GM23338 (cell line): ENCODE measurements at regions not wholly inside any gene's neighbourhood (a gene's known extent, or its start where the extent isn't known, plus 50 kb on each side); places are given as distances from the start of the nearest gene placed in this dataset.

Source experiments
- ATAC-seq: fragments of 200-7000 bp; cut with Tn5 transposase; 3 replicates; pipeline ENCODE4 v1.9.1; 2020
- DNase-seq: peaks from one replicate; pipeline ENCODE4 v3.0.0-alpha.2; 2015; ENCODE audit warnings: low spot score
- H2AFZ ChIP-seq: fragments of 200-600 bp; sonication (generic); 2 replicates; pipeline ENCODE4 v1.8.0; 2016; ENCODE audit warnings: antibody characterized with exemption, mild to moderate bottlenecking, moderate library complexity
- H3F3A ChIP-seq: fragments of 200-600 bp; sonication (generic); replicated peaks from 2 replicates; pipeline ENCODE4 v1.8.0; 2017; ENCODE audit warnings: antibody characterized with exemption, mixed run types, low read depth
- H3K27ac ChIP-seq: fragments of 200-600 bp; sonication (generic); 2 replicates; pipeline ENCODE4 v1.6.1; 2016; ENCODE audit warnings: low read depth
- H3K27me3 ChIP-seq: fragments of 200-600 bp; sonication (generic); 2 replicates; pipeline ENCODE4 v1.8.0; 2016; ENCODE audit warnings: mild to moderate bottlenecking, mixed run types, moderate library complexity; ENCODE audit not compliant: insufficient read depth
- H3K36me3 ChIP-seq: fragments of 200-600 bp; sonication (generic); 2 replicates; pipeline ENCODE4 v1.8.0; 2016; ENCODE audit warnings: mild to moderate bottlenecking; ENCODE audit not compliant: insufficient read depth
- H3K4me1 ChIP-seq: fragments of 200-600 bp; sonication (generic); 2 replicates; pipeline ENCODE4 v1.8.0; 2016; ENCODE audit warnings: mild to moderate bottlenecking, moderate library complexity; ENCODE audit not compliant: insufficient read depth
- H3K4me2 ChIP-seq: fragments of 200-600 bp; sonication (generic); 2 replicates; pipeline ENCODE4 v1.7.1; 2017; ENCODE audit warnings: mixed run types
- H3K4me3 ChIP-seq: fragments of 200-600 bp; sonication (generic); 2 replicates; pipeline ENCODE4 v1.6.1; 2016; ENCODE audit warnings: mixed run types
- H3K79me2 ChIP-seq: fragments of 200-600 bp; sonication (generic); replicated peaks from 2 replicates; pipeline ENCODE4 v1.8.0; 2017; ENCODE audit warnings: mild to moderate bottlenecking; ENCODE audit not compliant: insufficient read depth
- H3K9me2 ChIP-seq: fragments of 200-600 bp; sonication (generic); 2 replicates; pipeline ENCODE4 v1.8.0; 2017; ENCODE audit not compliant: insufficient read depth
- H4K20me1 ChIP-seq: fragments of 200-600 bp; sonication (generic); replicated peaks from 2 replicates; pipeline ENCODE4 v1.8.0; 2017; ENCODE audit warnings: mild to moderate bottlenecking; ENCODE audit not compliant: insufficient read depth
- H3K27ac Mint-ChIP-seq: 2 replicates; pipeline ENCODE4 v1.8.0; 2020; ENCODE audit warnings: inconsistent platforms, mild to moderate bottlenecking, moderate library complexity, mixed read lengths
- H3K27me3 Mint-ChIP-seq: 3 replicates; pipeline ENCODE4 v1.8.0; 2022; ENCODE audit warnings: low read depth, mild to moderate bottlenecking, moderate library complexity, mixed read lengths, inconsistent platforms; ENCODE audit not compliant: insufficient read depth, poor library complexity
- H3K36me3 Mint-ChIP-seq: 3 replicates; pipeline ENCODE4 v1.8.0; 2021; ENCODE audit warnings: low read depth, mild to moderate bottlenecking, inconsistent platforms, moderate library complexity, mixed read lengths
- H3K4me1 Mint-ChIP-seq: 3 replicates; pipeline ENCODE4 v1.8.0; 2020; ENCODE audit warnings: mild to moderate bottlenecking, inconsistent platforms, mixed read lengths
- H3K4me3 Mint-ChIP-seq: 3 replicates; pipeline ENCODE4 v1.8.0; 2021; ENCODE audit warnings: moderate library complexity, mild to moderate bottlenecking, inconsistent platforms, mixed read lengths
- H3K9me3 Mint-ChIP-seq: 3 replicates; pipeline ENCODE4 v1.8.0; 2020; ENCODE audit warnings: moderate library complexity, mild to moderate bottlenecking, inconsistent platforms, mixed read lengths
- CREB1 ChIP-seq: fragments of 250-450 bp; sonication (Bioruptor Pico); IDR thresholded peaks from 2 replicates; pipeline ENCODE4 v1.5.0; 2020; ENCODE audit warnings: low read depth, mild to moderate bottlenecking, moderate library complexity
- CTCF ChIP-seq, 2 experiments: fragments of 200-600 bp in 1 of 2; sonication (generic) in 1 of 2; conservative IDR thresholded peaks; 2 replicates each; pipeline versions ENCODE4 v1.5.1 to v1.6.1; 2016 to 2017; ENCODE audit warnings: antibody characterized with exemption in 2 of 2, low read depth in 2 of 2, mild to moderate bottlenecking in 2 of 2, moderate library complexity in 1 of 2
- ETS1 ChIP-seq: IDR thresholded peaks from 2 replicates; pipeline ENCODE4 v1.6.1; 2016; ENCODE audit warnings: antibody characterized with exemption
- EZH2 ChIP-seq: fragments of 200-600 bp; sonication (generic); IDR thresholded peaks from one replicate; pipeline ENCODE4 v1.8.0; 2017; ENCODE audit warnings: antibody characterized with exemption, mild to moderate bottlenecking, low read depth; ENCODE audit not compliant: unreplicated experiment
- EZH2phosphoT487 ChIP-seq: fragments of 200-600 bp; sonication (generic); IDR thresholded peaks from one replicate; pipeline ENCODE4 v1.8.1; 2018; ENCODE audit warnings: antibody characterized with exemption; ENCODE audit not compliant: unreplicated experiment
- JUNB ChIP-seq: IDR thresholded peaks from one replicate; pipeline ENCODE4 v1.6.1; 2016; ENCODE audit warnings: antibody characterized with exemption; ENCODE audit not compliant: unreplicated experiment
- NANOG ChIP-seq: IDR thresholded peaks from 2 replicates; pipeline ENCODE4 v1.6.1; 2016; ENCODE audit warnings: antibody characterized with exemption, borderline replicate concordance
- POLR2AphosphoS5 ChIP-seq: IDR thresholded peaks from 2 replicates; pipeline ENCODE4 v1.6.1; 2016; ENCODE audit warnings: antibody characterized with exemption, low read depth
- STAT1 ChIP-seq: IDR thresholded peaks from one replicate; pipeline ENCODE4 v1.6.1; 2016; ENCODE audit warnings: antibody characterized with exemption; ENCODE audit not compliant: unreplicated experiment
- ZNF114 ChIP-seq: fragments of 250-450 bp; sonication (Bioruptor Pico); IDR thresholded peaks from 2 replicates; pipeline ENCODE4 v1.5.0; 2020; ENCODE audit warnings: mild to moderate bottlenecking, moderate library complexity
- ZNF331 ChIP-seq: fragments of 250-450 bp; sonication (Bioruptor Pico); IDR thresholded peaks from 2 replicates; pipeline ENCODE4 v1.5.0; 2020; ENCODE audit warnings: low read depth, mild to moderate bottlenecking, moderate library complexity
- ZNF462 ChIP-seq: fragments of 250-450 bp; sonication (Bioruptor Pico); IDR thresholded peaks from 2 replicates; pipeline ENCODE4 v1.5.0; 2020; ENCODE audit warnings: mild to moderate bottlenecking, moderate library complexity

DNA sequence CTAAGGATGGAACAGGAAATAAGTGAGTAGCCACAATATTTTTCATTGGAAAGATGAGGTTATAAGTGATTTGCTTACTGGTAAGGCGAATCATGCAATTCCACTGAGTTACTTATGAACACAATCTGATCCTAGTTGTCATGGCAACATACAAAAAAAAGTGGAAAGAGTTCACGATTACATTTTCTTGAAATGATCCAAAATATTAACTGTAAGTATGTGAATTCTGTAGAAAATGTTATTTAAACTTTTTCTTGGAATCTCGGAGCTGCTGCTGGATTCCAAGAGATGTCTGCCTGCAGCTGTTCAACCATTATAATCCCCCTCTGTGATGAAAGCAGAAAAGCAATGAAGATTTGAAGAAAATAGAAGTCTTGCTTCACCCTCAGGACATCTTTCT lies 120.5 kb downstream of the KBTBD8 start:
- no peak for DNase-seq
- Histone ChIP-seq H3K79me2 (no peaks in the 10 kb centered on the region), H3F3A (no peaks in the 10 kb centered on the region), H4K20me1 (no peaks in the 10 kb centered on the region), H3K36me3 (no peaks in the 10 kb centered on the region), H2AFZ (no peak overlapping the region), H3K4me2 (no peak overlapping the region), H3K4me3 (no peak overlapping the region), H3K9me2 (no peaks in the 10 kb centered on the region), H3K4me1 (no peaks in the 10 kb centered on the region), H3K27me3 (no peaks in the 10 kb centered on the region), H3K27ac (no peak overlapping the region)
- H3K4me1 Mint-ChIP-seq: no peaks in the 10 kb centered on the region
- H3K27ac Mint-ChIP-seq: no peak overlapping the region
- no peak overlapping the region for H3K4me3 Mint-ChIP-seq
- H3K9me3 Mint-ChIP-seq: no peaks in the 10 kb centered on the region
- H3K27me3 Mint-ChIP-seq: no peaks in the 10 kb centered on the region
- no peak for ATAC-seq
- TF ChIP-seq STAT1 (no peak), NANOG (no peak), ZNF114 (no peak), CREB1 (CRISPR knock-in tag) (no peak), POLR2AphosphoS5 (no peak), CTCF (conservative IDR thresholded peaks at IDR 0.05; ENCODE audit: low read depth in 2 of 2) (no peak), ETS1 (no peak), EZH2phosphoT487 (no peak)
- no peaks in the 10 kb centered on the region for H3K36me3 Mint-ChIP-seq

GRCh38 chr3:67123914-67124313 lies 125.8 kb downstream of the KBTBD8 start:
- H3K27ac Mint-ChIP-seq: no peak overlapping the region

More at GRCh38 chr3:67123914-67124313, 125.8 kb downstream of the KBTBD8 start:
- TF ChIP-seq JUNB (no peak), NANOG (no peak), EZH2 (no peak), ZNF114 (no peak), ETS1 (no peak), ZNF331 (CRISPR knock-in tag) (no peak), EZH2phosphoT487 (no peak), STAT1 (no peak), ZNF462 (CRISPR knock-in tag) (no peak), CREB1 (CRISPR knock-in tag) (no peak)
- peaks cover 10% of the 10 kb centered on the region for H3K4me1 ChIP-seq
- no peaks in the 10 kb centered on the region for H3F3A ChIP-seq
- no peak overlapping the region for H3K27ac ChIP-seq
- H3K79me2 ChIP-seq: no peaks in the 10 kb centered on the region
- peaks cover 16% of the 10 kb centered on the region; the same call in 2 of the 3 replicates for H3K9me3 Mint-ChIP-seq
- H4K20me1 ChIP-seq: no peaks in the 10 kb centered on the region
- H3K36me3 ChIP-seq: peaks cover 4% of the 10 kb centered on the region; the same call in 1 of the 2 replicates
- peaks cover 11% of the 10 kb centered on the region; the same call in 2 of the 3 replicates for H3K36me3 Mint-ChIP-seq
- no peak overlapping the region for H3K4me3 Mint-ChIP-seq
- H3K4me2 ChIP-seq: no peak overlapping the region
- peaks cover 15% of the 10 kb centered on the region; the same call in 2 of the 3 replicates for H3K4me1 Mint-ChIP-seq
- no peak overlapping the region for H2AFZ ChIP-seq
- ATAC-seq: no peak
- peaks cover 5% of the 10 kb centered on the region; the same call in 1 of the 2 replicates for H3K9me2 ChIP-seq
- H3K27me3 Mint-ChIP-seq: no peaks in the 10 kb centered on the region
- no peaks in the 10 kb centered on the region for H3K27me3 ChIP-seq
- DNase-seq: no peak
- H3K4me3 ChIP-seq: no peak overlapping the region
